SK-N-SH (cell line): ENCODE measurements at regions not wholly inside any gene's neighbourhood (a gene's known extent, or its start where the extent isn't known, plus 50 kb on each side); places are given as distances from the start of the nearest gene placed in this dataset.

ENCODE experiments used
- CTCF ChIA-PET: fragments of 300-600, 350-600 bp; formaldehyde crosslinking; extraction: SDS; loops from one replicate; lab custom pipeline; 2021; lab: Yijun Ruan, JAX
- POLR2A ChIA-PET: fragments of 350-600 bp; sonication (Branson Sonifier 250); formaldehyde crosslinking; extraction: SDS; loops from one replicate; lab custom pipeline; 2020; ENCODE audit warnings: antibody characterized with exemption, inconsistent platforms; lab: Yijun Ruan, JAX
- DNase-seq: peaks from one replicate; pipeline ENCODE4 v3.0.0; 2012
- H2AFZ ChIP-seq: fragments of 200-600 bp; sonication (generic); 2 replicates; pipeline ENCODE4 v1.8.1; 2016; ENCODE audit warnings: antibody characterized with exemption, mild to moderate bottlenecking, low read depth
- H3F3A ChIP-seq: fragments of 200-600 bp; sonication (generic); replicated peaks from 2 replicates; pipeline ENCODE3; 2016; ENCODE audit warnings: antibody characterized with exemption, mild to moderate bottlenecking; ENCODE audit not compliant: insufficient read depth
- H3K27ac ChIP-seq, 2 experiments: fragments of 200-500 bp in 1 of 2; fragments of 200-600 bp in 1 of 2; sonication (Bioruptor generic) in 1 of 2; sonication (generic), shearing (Covaris generic) in 1 of 2; 2 replicates each; pipeline versions ENCODE4 v1.5.1 to v1.6.1; 2014 to 2016; ENCODE audit warnings: low read depth in 2 of 2, inconsistent platforms in 1 of 2, low read length in 1 of 2, mild to moderate bottlenecking in 1 of 2, mixed read lengths in 1 of 2
- H3K27me3 ChIP-seq: fragments of 200-600 bp; sonication (generic), shearing (Covaris generic); 2 replicates; pipeline ENCODE4 v1.6.1; 2016; ENCODE audit warnings: mixed run types; ENCODE audit not compliant: insufficient read depth
- H3K36me3 ChIP-seq, 2 experiments: fragments of 200-500 bp in 1 of 2; fragments of 200-600 bp in 1 of 2; sonication (Bioruptor generic) in 1 of 2; sonication (generic) in 1 of 2; replicated peaks in 1 of 2; 2 replicates each; pipeline versions ENCODE3 to v1.5.1; 2014 to 2016; ENCODE audit warnings: low read length in 1 of 2, mild to moderate bottlenecking in 1 of 2; ENCODE audit not compliant: insufficient read depth in 2 of 2, control insufficient read depth in 1 of 2
- H3K4me1 ChIP-seq, 2 experiments: fragments of 200-500 bp in 1 of 2; fragments of 200-600 bp in 1 of 2; sonication (Bioruptor generic) in 1 of 2; sonication (generic), shearing (Covaris generic) in 1 of 2; 2 replicates each; pipeline versions ENCODE4 v1.5.1 to v1.6.1; 2014 to 2016; ENCODE audit warnings: low read depth in 1 of 2, low read length in 1 of 2, mixed run types in 1 of 2; ENCODE audit not compliant: insufficient read depth in 2 of 2, control insufficient read depth in 1 of 2
- H3K4me2 ChIP-seq: fragments of 200-600 bp; sonication (generic), shearing (Covaris generic); 2 replicates; pipeline ENCODE4 v1.6.1; 2017; ENCODE audit warnings: mixed run types
- H3K4me3 ChIP-seq, 2 experiments: fragments of 200-500 bp in 1 of 2; fragments of 200-600 bp in 1 of 2; sonication (Bioruptor generic) in 1 of 2; sonication (generic), shearing (Covaris generic) in 1 of 2; 2 replicates each; pipeline versions ENCODE4 v1.5.1 to v1.8.1; 2014 to 2016; ENCODE audit warnings: low read depth in 2 of 2, inconsistent platforms in 1 of 2, low read length in 1 of 2, mild to moderate bottlenecking in 1 of 2, mixed read lengths in 1 of 2, moderate library complexity in 1 of 2
- H3K79me2 ChIP-seq: fragments of 200-600 bp; sonication (generic); 2 replicates; pipeline ENCODE4 v1.8.1; 2017; ENCODE audit warnings: mild to moderate bottlenecking; ENCODE audit not compliant: insufficient read depth
- H3K9ac ChIP-seq: fragments of 200-600 bp; sonication (generic); 2 replicates; pipeline ENCODE4 v1.6.1; 2017; ENCODE audit warnings: mixed run types
- H3K9me2 ChIP-seq: fragments of 200-600 bp; sonication (generic); 2 replicates; pipeline ENCODE4 v1.6.1; 2017; ENCODE audit warnings: mixed run types
- H3K9me3 ChIP-seq: fragments of 200-600 bp; sonication (generic); 2 replicates; pipeline ENCODE4 v1.6.1; 2017; ENCODE audit warnings: mixed run types, mild to moderate bottlenecking, moderate library complexity
- H4K20me1 ChIP-seq: fragments of 200-600 bp; sonication (generic); 2 replicates; pipeline ENCODE4 v1.6.1; 2017; ENCODE audit warnings: mild to moderate bottlenecking, mixed run types; ENCODE audit not compliant: insufficient read depth
- MAX ChIP-seq: IDR thresholded peaks from 2 replicates; pipeline ENCODE4 v1.4.0; 2012; ENCODE audit warnings: low read depth
- RAD21 ChIP-seq: IDR thresholded peaks from 2 replicates; pipeline ENCODE4 v1.6.1; 2012; ENCODE audit warnings: mild to moderate bottlenecking, low read length
- SIN3A ChIP-seq: IDR thresholded peaks from 2 replicates; pipeline ENCODE4 v1.6.1; 2012; ENCODE audit warnings: low read depth, mild to moderate bottlenecking, low read length, moderate library complexity, borderline replicate concordance
- SMC3 ChIP-seq: IDR thresholded peaks from 2 replicates; pipeline ENCODE4 v1.6.1; 2012; ENCODE audit warnings: low read depth, low read length, improper control_type of control experiment
- TAF1 ChIP-seq: IDR thresholded peaks from 2 replicates; pipeline ENCODE4 v1.6.1; 2012; ENCODE audit warnings: low read depth, mild to moderate bottlenecking, low read length, moderate library complexity, borderline replicate concordance
- ZBTB33 ChIP-seq: IDR thresholded peaks from 2 replicates; pipeline ENCODE4 v1.4.0; 2012; ENCODE audit warnings: low read depth, borderline replicate concordance
- WGBS: methylation state at CpG from one replicate; pipeline ENCODE4 v1.1.6; 2017; ENCODE audit warnings: low lambda C conversion rate; 5-methylcytosine and 5-hydroxymethylcytosine counted together
- TF ChIP-seq, protein P1 (sequence below): IDR thresholded peaks from 2 replicates; pipeline ENCODE4 v1.6.1; 2012; ENCODE audit warnings: mild to moderate bottlenecking, low read depth, low read length, moderate library complexity
- TF ChIP-seq, protein P2 (sequence below): IDR thresholded peaks from 2 replicates; pipeline ENCODE4; 2012

DNA sequence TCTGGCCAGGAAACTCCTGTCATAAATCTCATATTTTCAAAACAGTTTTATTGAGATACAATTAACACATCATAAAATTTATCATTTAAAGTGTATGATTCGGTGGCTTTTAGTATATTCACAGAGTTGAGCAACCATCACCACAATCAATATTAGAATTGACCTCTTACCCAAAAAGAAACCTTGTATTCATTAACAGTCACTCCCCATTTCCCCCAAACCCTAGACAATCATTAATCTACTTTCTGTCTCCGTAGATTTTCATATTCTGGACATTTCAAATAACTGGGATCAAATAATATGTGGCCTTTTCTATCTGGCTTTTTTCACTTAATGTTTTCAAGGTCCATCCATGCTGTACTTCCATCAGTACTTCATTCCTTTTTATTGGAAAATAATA is 145.7 kb upstream of the RORA start:
- Histone ChIP-seq H4K20me1 (no peaks in the 10 kb centered on the region), H3K4me2 (no peak overlapping the region), H3K27ac (no peak overlapping the region), H3K36me3 (no peaks in the 10 kb centered on the region), H3F3A (no peaks in the 10 kb centered on the region), H3K27me3 (no peaks in the 10 kb centered on the region), H3K9me2 (no peaks in the 10 kb centered on the region), H3K79me2 (no peaks in the 10 kb centered on the region), H3K4me3 (no peak overlapping the region), H2AFZ (no peak overlapping the region), H3K9me3 (no peaks in the 10 kb centered on the region), H3K9ac (no peak overlapping the region), H3K4me1 (no peaks in the 10 kb centered on the region)
- ChIA-PET POLR2A (no interaction called here), CTCF (no interaction called here)
- TF ChIP-seq SMC3: no peak
- TF ChIP-seq RAD21: no peak
- TF ChIP-seq TAF1: no peak
- TF ChIP-seq SIN3A: no peak
- TF ChIP-seq MAX: no peak
- DNase-seq: no peak
- WGBS: 32% methylated on average over 2 of the region's 2 CpGs

DNA sequence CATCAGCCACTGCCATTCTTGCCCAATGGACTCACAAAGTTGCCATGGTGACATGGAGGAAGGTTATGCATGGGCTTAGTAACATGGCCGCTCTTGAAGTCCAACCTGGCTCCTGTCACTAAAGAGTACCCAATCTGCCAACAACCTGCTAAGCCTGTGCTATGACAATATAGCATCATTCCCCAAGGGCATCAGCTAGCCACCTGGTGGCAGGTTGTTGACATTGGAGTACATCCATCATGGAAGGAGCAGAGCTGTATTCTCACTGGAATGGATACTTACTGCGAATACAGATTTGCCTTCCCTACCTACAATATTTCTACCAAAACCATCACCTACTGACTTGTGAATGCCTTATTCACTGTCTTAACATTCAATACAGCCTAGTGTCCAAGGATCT is 138.9 kb upstream of the RORA start:
- no peaks in the 10 kb centered on the region for H3K27me3 ChIP-seq
- 73% methylated on average over 2 of the region's 2 CpGs for WGBS
- no peaks in the 10 kb centered on the region for H3K79me2 ChIP-seq
- no peak overlapping the region for H3K4me3 ChIP-seq
- ChIA-PET CTCF (interaction anchor here (1.1 kb wide), 1 partner anchor 15 kb away, joined by 4 read pairs; no protein-coding TSS in a partner anchor), POLR2A (no interaction called here)
- H3F3A ChIP-seq: no peaks in the 10 kb centered on the region
- no peak for DNase-seq
- no peaks in the 10 kb centered on the region; a peak in 1 of 4 replicates for H3K4me1 ChIP-seq
- no peak overlapping the region for H3K9ac ChIP-seq
- no peaks in the 10 kb centered on the region for H3K9me2 ChIP-seq
- TF ChIP-seq, protein P1, sequence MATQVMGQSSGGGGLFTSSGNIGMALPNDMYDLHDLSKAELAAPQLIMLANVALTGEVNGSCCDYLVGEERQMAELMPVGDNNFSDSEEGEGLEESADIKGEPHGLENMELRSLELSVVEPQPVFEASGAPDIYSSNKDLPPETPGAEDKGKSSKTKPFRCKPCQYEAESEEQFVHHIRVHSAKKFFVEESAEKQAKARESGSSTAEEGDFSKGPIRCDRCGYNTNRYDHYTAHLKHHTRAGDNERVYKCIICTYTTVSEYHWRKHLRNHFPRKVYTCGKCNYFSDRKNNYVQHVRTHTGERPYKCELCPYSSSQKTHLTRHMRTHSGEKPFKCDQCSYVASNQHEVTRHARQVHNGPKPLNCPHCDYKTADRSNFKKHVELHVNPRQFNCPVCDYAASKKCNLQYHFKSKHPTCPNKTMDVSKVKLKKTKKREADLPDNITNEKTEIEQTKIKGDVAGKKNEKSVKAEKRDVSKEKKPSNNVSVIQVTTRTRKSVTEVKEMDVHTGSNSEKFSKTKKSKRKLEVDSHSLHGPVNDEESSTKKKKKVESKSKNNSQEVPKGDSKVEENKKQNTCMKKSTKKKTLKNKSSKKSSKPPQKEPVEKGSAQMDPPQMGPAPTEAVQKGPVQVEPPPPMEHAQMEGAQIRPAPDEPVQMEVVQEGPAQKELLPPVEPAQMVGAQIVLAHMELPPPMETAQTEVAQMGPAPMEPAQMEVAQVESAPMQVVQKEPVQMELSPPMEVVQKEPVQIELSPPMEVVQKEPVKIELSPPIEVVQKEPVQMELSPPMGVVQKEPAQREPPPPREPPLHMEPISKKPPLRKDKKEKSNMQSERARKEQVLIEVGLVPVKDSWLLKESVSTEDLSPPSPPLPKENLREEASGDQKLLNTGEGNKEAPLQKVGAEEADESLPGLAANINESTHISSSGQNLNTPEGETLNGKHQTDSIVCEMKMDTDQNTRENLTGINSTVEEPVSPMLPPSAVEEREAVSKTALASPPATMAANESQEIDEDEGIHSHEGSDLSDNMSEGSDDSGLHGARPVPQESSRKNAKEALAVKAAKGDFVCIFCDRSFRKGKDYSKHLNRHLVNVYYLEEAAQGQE: no peak
- no peak for TF ChIP-seq ZBTB33
- TF ChIP-seq, protein P2, sequence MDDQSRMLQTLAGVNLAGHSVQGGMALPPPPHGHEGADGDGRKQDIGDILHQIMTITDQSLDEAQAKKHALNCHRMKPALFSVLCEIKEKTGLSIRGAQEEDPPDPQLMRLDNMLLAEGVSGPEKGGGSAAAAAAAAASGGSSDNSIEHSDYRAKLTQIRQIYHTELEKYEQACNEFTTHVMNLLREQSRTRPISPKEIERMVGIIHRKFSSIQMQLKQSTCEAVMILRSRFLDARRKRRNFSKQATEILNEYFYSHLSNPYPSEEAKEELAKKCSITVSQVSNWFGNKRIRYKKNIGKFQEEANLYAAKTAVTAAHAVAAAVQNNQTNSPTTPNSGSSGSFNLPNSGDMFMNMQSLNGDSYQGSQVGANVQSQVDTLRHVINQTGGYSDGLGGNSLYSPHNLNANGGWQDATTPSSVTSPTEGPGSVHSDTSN: no peak
- H2AFZ ChIP-seq: no peak overlapping the region
- no peak overlapping the region for H3K27ac ChIP-seq
- H3K36me3 ChIP-seq: no peaks in the 10 kb centered on the region
- H4K20me1 ChIP-seq: no peaks in the 10 kb centered on the region
- no peak overlapping the region for H3K4me2 ChIP-seq
- no peaks in the 10 kb centered on the region for H3K9me3 ChIP-seq
